ENCODE measurements at regions not wholly inside any gene's neighbourhood (a gene's known extent, or its start where the extent isn't known, plus 50 kb on each side); places are given as distances from the start of the nearest gene placed in this dataset.

- Mint-ChIP-seq H3K9me3 (ENCODE audit: unreplicated experiment) (peaks cover 1% of the 10 kb centered on the region), H3K4me3 (ENCODE audit: unreplicated experiment) (no peak overlapping the region), H3K27me3 (ENCODE audit: unreplicated experiment) (peaks cover 6% of the 10 kb centered on the region), H3K36me3 (ENCODE audit: unreplicated experiment) (no peaks in the 10 kb centered on the region), H3K4me1 (ENCODE audit: low read depth, unreplicated experiment) (no peaks in the 10 kb centered on the region), H3K27ac (ENCODE audit: unreplicated experiment) (no peak overlapping the region)
- no peak for TF ChIP-seq CTCF (IDR thresholded peaks at IDR 0.05; ENCODE audit: partially characterized antibody, unreplicated experiment)
- DNase-seq: no peak
These were observed 131.0 kb upstream of the CST7 start for GRCh38 chr20:24818056-24818455.

- H3K4me3 Mint-ChIP-seq (ENCODE audit: unreplicated experiment): no peak overlapping the region
- H3K27me3 Mint-ChIP-seq (ENCODE audit: unreplicated experiment): peaks cover 6% of the 10 kb centered on the region
- H3K27ac Mint-ChIP-seq (ENCODE audit: unreplicated experiment): no peak overlapping the region
- no peak for TF ChIP-seq CTCF (IDR thresholded peaks at IDR 0.05; ENCODE audit: partially characterized antibody, unreplicated experiment)
- no peak for DNase-seq
- no peaks in the 10 kb centered on the region for H3K36me3 Mint-ChIP-seq (ENCODE audit: unreplicated experiment)
- H3K9me3 Mint-ChIP-seq (ENCODE audit: unreplicated experiment): no peaks in the 10 kb centered on the region
- no peaks in the 10 kb centered on the region for H3K4me1 Mint-ChIP-seq (ENCODE audit: low read depth, unreplicated experiment)
These were observed 129.6 kb upstream of the CST7 start for GRCh38 chr20:24819331-24819965.

GRCh38 chr20:24820345-24820744, 128.7 kb upstream of the CST7 start:
- no peaks in the 10 kb centered on the region for H3K9me3 Mint-ChIP-seq (ENCODE audit: unreplicated experiment)
- H3K4me3 Mint-ChIP-seq (ENCODE audit: unreplicated experiment): no peak overlapping the region
- peaks cover 5% of the 10 kb centered on the region for H3K27me3 Mint-ChIP-seq (ENCODE audit: unreplicated experiment)
- H3K27ac Mint-ChIP-seq (ENCODE audit: unreplicated experiment): no peak overlapping the region
- DNase-seq: no peak
- no peak for TF ChIP-seq CTCF (IDR thresholded peaks at IDR 0.05; ENCODE audit: partially characterized antibody, unreplicated experiment)
- no peaks in the 10 kb centered on the region for H3K4me1 Mint-ChIP-seq (ENCODE audit: low read depth, unreplicated experiment)
- H3K36me3 Mint-ChIP-seq (ENCODE audit: unreplicated experiment): no peaks in the 10 kb centered on the region

GRCh38 chr20:24821391-24821790, 127.7 kb upstream of the CST7 start:
- Mint-ChIP-seq H3K36me3 (ENCODE audit: unreplicated experiment) (no peaks in the 10 kb centered on the region), H3K4me1 (ENCODE audit: low read depth, unreplicated experiment) (no peaks in the 10 kb centered on the region), H3K9me3 (ENCODE audit: unreplicated experiment) (no peaks in the 10 kb centered on the region), H3K4me3 (ENCODE audit: unreplicated experiment) (no peak overlapping the region), H3K27me3 (ENCODE audit: unreplicated experiment) (peaks cover 5% of the 10 kb centered on the region), H3K27ac (ENCODE audit: unreplicated experiment) (no peak overlapping the region)
- TF ChIP-seq CTCF (IDR thresholded peaks at IDR 0.05; ENCODE audit: partially characterized antibody, unreplicated experiment): no peak
- no peak for DNase-seq

- no peaks in the 10 kb centered on the region for H3K4me1 Mint-ChIP-seq (ENCODE audit: low read depth, unreplicated experiment)
- H3K27ac Mint-ChIP-seq (ENCODE audit: unreplicated experiment): no peak overlapping the region
- TF ChIP-seq CTCF (IDR thresholded peaks at IDR 0.05; ENCODE audit: partially characterized antibody, unreplicated experiment): no peak
- H3K27me3 Mint-ChIP-seq (ENCODE audit: unreplicated experiment): peaks cover 5% of the 10 kb centered on the region
- H3K9me3 Mint-ChIP-seq (ENCODE audit: unreplicated experiment): no peaks in the 10 kb centered on the region
- H3K4me3 Mint-ChIP-seq (ENCODE audit: unreplicated experiment): no peak overlapping the region
- no peaks in the 10 kb centered on the region for H3K36me3 Mint-ChIP-seq (ENCODE audit: unreplicated experiment)
- no peak for DNase-seq
These were observed 125.8 kb upstream of the CST7 start for GRCh38 chr20:24823176-24823784.

Data from glutamatergic neuron (in vitro differentiated cells).